H1 (cell line): ENCODE measurements at regions not wholly inside any gene's neighbourhood (a gene's known extent, or its start where the extent isn't known, plus 50 kb on each side); places are given as distances from the start of the nearest gene placed in this dataset.

Source experiments
- ATF2 ChIP-seq: IDR thresholded peaks from 2 replicates; pipeline ENCODE4 v1.6.1; 2012; ENCODE audit warnings: low read length, inconsistent platforms
- HDAC2 ChIP-seq, 2 experiments: fragments of 300-600 bp in 1 of 2; sonication (generic) in 1 of 2; IDR thresholded peaks; 2 replicates each; pipeline ENCODE4 v1.6.1; 2011 to 2012; ENCODE audit warnings: low read depth in 2 of 2, low read length in 2 of 2, mild to moderate bottlenecking in 2 of 2, moderate library complexity in 2 of 2, borderline replicate concordance in 1 of 2, inconsistent platforms in 1 of 2
- RFX5 ChIP-seq: IDR thresholded peaks from 2 replicates; pipeline ENCODE4 v1.6.1; 2011; ENCODE audit warnings: low read depth, low read length, improper control_type of control experiment, borderline replicate concordance
- SP2 ChIP-seq: IDR thresholded peaks from 2 replicates; pipeline ENCODE4 v1.6.1; 2012; ENCODE audit warnings: mild to moderate bottlenecking, low read length, inconsistent platforms
- TAF7 ChIP-seq: optimal IDR thresholded peaks from 2 replicates; pipeline ENCODE3; 2011; ENCODE audit warnings: low read depth, mild to moderate bottlenecking, inconsistent platforms, low read length, moderate library complexity, borderline replicate concordance

- no peak for TF ChIP-seq HDAC2 (IDR thresholded peaks at IDR 0.05; ENCODE audit: borderline replicate concordance in 1 of 2, low read depth in 2 of 2, low read length in 2 of 2)
- no peak for TF ChIP-seq TAF7
- TF ChIP-seq ATF2: no peak
- TF ChIP-seq RFX5: no peak
- no peak for TF ChIP-seq SP2
- TF ChIP-seq, all 59 proteins: peak for 0
Observed at GRCh38 chr21:27532076-27532475, 565.2 kb upstream of the ADAMTS5 start (continued).
